Kidney epithelial cell (primary cell): ENCODE measurements at regions not wholly inside any gene's neighbourhood (a gene's known extent, or its start where the extent isn't known, plus 50 kb on each side); places are given as distances from the start of the nearest gene placed in this dataset.

ENCODE experiments used
- DNase-seq: peaks from one replicate; pipeline ENCODE4 v3.0.0-alpha.2; 2010; ENCODE audit warnings: low read depth
- H3K27me3 ChIP-seq: 2 replicates; pipeline ENCODE4 v1.6.0; 2011; ENCODE audit warnings: low read length; ENCODE audit not compliant: control insufficient read depth, insufficient read depth
- H3K36me3 ChIP-seq: 2 replicates; pipeline ENCODE4 v1.5.1; 2011; ENCODE audit warnings: low read length; ENCODE audit not compliant: control insufficient read depth, insufficient read depth
- H3K4me3 ChIP-seq: 2 replicates; pipeline ENCODE4 v1.5.1; 2011; ENCODE audit warnings: low read depth, mild to moderate bottlenecking, control low read depth, low read length
- CTCF ChIP-seq: IDR thresholded peaks from 2 replicates; pipeline ENCODE4 v1.5.1; 2011; ENCODE audit warnings: mild to moderate bottlenecking, moderate library complexity, low read length, control low read depth, inconsistent platforms; ENCODE audit not compliant: insufficient read depth, poor library complexity, severe bottlenecking

GRCh38 chr1:4084446-4084845, 184.4 kb upstream of the C1orf174 start:
- TF ChIP-seq CTCF: no peak
- DNase-seq: no peak
- Histone ChIP-seq H3K27me3 (no peaks in the 10 kb centered on the region), H3K4me3 (no peak overlapping the region), H3K36me3 (no peaks in the 10 kb centered on the region)

- Histone ChIP-seq H3K27me3 (no peaks in the 10 kb centered on the region), H3K36me3 (no peaks in the 10 kb centered on the region), H3K4me3 (no peak overlapping the region)
- DNase-seq: no peak
- TF ChIP-seq CTCF: no peak
Observed at GRCh38 chr1:4084896-4085295, 184.8 kb upstream of the C1orf174 start.

- no peaks in the 10 kb centered on the region for H3K36me3 ChIP-seq
- no peak for TF ChIP-seq CTCF
- H3K27me3 ChIP-seq: no peaks in the 10 kb centered on the region
- no peak for DNase-seq
- no peak overlapping the region for H3K4me3 ChIP-seq
Observed at GRCh38 chr1:4085546-4085945, 185.5 kb upstream of the C1orf174 start.

GRCh38 chr1:4086085-4086850, 186.2 kb upstream of the C1orf174 start:
- TF ChIP-seq CTCF: no peak
- Histone ChIP-seq H3K27me3 (no peaks in the 10 kb centered on the region), H3K4me3 (no peak overlapping the region), H3K36me3 (no peaks in the 10 kb centered on the region)
- DNase-seq: no peak

GRCh38 chr1:4086921-4087320, 186.8 kb upstream of the C1orf174 start:
- no peaks in the 10 kb centered on the region for H3K36me3 ChIP-seq
- no peak overlapping the region for H3K4me3 ChIP-seq
- no peaks in the 10 kb centered on the region for H3K27me3 ChIP-seq
- TF ChIP-seq CTCF: no peak
- DNase-seq: no peak
